Hippocampal formation (tissue), 2 donors: ENCODE measurements at regions not wholly inside any gene's neighbourhood (a gene's known extent, or its start where the extent isn't known, plus 50 kb on each side); places are given as distances from the start of the nearest gene placed in this dataset.
"Not testable (repeated sequence)": the region's sequence is repeated elsewhere in the genome, so short reads cannot be mapped to it uniquely, and the experiment has no call there.

Source experiments
- DNase-seq, 2 donors: peaks; one replicate each; lab custom pipeline; 2025; lab: John Stamatoyannopoulos, UW

DNA sequence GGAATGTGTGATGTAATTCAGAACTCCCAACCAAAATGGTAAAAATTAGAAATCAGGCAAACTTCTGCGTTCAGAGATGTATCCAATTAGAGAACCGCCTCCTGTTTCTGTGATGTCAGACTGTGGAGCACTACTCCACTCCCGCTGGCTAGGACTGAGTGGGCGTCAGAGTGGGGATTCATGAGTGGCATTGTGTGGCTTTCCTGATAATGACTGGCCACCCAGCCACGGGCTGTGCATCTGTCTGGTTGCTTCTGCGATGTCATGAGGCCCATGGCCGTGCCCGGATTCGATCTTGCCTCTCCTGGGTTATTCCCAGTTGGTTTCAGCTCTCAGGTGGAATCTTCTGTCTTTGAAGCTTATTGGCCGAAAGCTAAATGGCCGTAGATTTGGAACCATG, 87.1 kb upstream of the KCNA1 start:
- no peak for DNase-seq

DNA sequence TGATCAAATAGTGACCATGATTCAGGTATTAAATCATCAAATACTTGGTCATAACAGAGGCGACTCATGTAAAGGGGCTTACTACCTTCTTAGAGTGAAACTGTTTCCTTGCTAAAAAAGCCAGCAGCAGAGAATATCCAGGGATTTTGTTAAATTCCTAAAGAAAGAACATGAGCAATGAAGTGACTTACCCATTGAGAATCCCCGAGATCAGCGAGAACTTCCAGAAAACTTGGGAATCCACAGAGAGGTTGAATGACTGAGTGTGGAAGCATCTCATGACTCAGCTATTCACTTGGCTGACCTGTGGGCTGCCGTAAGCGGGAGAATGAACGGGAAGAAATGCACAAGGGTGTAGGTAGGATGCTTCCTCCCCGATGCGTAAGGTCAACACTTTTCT, 85.3 kb upstream of the KCNA1 start:
- DNase-seq: no peak

DNA sequence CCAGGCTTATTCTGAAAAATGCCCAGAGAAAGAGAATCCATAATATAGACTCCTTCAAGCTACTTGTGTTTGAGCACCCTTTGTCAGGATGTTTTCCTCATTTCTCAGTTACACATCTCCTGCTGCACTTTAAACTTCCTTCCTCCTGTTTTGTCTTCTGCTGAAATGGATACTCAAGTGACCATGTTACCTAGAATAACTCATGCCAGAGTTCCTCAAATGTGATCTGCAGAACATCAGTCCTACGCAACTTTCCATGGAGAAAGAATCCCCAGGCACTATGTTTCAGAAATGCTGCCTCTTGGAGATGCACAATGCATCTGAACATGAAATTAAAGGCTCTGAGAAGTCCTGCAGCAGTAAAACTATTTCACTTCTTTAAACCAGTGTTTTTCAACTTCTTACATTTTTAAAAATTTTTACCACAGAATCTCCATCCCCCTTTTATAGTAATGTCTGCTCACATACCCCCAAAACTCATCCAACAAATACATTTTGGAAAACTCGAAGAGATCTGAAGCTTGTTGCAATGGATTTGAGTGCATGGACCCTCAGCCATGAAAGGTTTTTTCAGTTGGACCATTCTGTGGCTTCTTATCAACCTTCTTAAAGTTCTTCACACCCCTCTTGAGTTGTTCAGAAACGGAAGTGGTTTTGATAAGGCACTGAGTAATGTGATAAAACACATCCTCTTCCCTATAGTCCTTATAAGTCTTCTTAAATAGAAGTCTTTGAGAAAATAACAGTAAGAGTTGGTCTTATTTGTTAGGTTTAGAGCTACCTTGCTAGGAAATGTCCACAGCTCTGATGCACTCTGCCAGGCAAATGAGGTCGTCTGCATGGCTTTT, 84.5 kb upstream of the KCNA1 start:
- DNase-seq: no peak

DNA sequence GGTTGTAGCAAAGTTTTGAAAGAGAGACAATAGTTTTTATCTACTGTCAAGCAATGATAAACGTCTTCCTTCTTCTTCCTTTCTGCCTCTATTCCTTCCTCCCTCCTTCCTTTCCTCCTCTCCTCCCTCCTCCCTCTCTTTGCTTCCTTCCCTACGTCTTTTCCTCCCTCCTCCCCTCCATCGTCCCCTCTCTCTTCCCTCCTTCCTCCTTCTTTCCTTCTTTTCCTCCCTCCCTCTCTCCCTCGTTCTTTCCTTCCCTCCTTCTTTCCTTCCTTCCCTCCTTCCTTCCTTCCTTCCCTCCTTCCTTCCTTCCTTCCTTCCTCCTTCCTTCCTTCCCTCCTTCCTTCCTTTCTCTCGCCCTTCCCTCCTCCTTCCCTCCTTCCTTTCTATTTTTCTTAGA, 82.8 kb upstream of the KCNA1 start:
- DNase-seq: no peak

DNA sequence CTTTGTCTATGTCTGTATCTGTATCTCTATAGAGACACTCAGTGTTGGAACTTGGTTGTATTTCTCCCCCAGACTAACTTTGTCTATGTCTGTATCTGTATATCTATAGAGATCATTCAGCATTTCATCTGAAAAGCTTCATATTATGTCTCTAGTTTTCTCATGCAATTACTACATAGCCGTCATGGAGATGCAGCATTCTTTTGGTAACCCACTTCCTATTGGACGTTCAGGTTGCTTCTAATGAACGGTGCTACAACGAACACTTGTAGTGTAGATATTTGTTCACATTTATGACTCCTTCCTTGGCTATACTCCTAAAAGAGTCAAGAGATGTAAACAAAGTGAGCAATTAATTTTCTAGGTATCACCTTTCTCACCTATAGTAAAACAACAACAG, 81.5 kb upstream of the KCNA1 start:
- no peak for DNase-seq

DNA sequence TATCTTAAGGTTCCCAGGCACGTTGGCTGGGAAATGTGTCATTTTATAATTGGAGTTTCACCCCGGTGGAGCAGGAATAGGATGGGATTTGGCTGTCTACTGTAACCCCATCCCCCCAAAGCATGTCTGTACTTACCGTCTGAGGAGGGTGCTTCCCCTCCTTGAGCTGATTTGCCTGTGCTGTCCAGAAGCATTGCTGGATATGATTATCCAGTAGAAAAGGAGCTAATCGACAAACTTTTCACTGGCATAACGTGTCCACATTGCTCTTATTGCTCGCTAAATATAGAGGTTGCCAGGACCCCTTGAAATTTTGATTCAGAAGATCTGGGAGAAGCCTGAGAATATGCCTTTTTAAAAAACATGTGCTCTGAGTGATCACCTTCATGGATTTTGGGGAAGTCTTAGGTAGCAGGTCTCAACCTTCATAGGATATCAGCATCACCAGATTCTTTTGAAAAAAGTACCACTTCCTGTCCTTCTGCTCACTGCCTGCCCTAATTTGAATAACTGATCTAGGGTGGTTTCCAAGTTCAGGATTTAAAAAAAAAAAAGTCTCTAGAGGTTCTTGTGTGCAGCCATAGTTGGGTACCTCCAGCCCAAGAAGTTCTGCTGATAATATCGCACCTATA, 80.4 kb upstream of the KCNA1 start:
- no peak for DNase-seq

DNA sequence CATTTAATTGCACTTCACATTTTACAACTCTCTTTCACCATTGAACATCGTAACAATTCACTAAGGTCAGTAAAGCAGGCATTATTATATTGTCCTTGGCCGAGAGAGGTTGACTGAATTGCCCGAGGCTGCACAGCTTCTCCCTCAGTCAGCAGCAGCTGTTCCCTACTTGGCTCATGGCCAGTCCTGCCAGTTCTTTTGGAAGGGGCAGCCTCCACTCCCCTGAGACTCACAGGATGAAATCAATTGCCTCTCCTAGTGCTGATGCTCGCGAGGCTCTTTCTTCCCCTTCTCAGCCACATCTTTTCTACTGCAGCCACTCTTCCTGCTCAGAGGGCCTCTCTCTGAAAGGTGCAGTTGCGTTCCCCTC, 79.9 kb upstream of the KCNA1 start:
- DNase-seq: no peak

DNA sequence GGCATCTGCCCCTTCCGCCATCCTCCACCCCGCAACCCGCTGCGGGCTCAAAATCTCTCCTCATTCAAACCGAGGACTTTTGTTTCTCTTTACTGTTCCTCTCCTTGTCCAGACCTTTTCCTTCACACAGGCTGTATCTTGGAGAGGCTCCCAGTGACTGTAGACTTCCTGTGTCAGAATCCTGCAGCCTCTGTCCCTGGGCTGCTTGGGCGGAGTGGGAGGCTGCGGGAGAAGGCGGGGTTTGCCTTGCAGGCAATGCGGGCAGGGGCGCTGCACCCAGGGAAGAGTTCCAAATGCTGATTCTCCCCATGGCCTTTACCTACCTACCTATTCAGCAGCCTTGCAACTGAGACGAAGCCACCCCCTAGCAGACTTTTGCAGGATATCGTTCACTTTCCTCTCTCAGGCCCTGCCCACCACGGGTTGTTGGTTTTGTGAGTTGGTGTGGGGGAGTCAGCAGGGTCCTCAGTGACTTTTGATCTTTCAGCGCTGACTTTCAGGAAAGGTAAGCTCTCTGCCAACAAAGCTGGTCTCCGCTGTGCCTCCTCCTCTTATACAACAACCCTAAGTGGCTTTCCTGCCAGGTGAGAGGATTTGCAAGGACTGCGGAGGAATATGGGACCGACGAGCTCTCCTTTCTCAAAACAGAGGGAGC, 79.0 kb upstream of the KCNA1 start:
- DNase-seq: no peak

DNA sequence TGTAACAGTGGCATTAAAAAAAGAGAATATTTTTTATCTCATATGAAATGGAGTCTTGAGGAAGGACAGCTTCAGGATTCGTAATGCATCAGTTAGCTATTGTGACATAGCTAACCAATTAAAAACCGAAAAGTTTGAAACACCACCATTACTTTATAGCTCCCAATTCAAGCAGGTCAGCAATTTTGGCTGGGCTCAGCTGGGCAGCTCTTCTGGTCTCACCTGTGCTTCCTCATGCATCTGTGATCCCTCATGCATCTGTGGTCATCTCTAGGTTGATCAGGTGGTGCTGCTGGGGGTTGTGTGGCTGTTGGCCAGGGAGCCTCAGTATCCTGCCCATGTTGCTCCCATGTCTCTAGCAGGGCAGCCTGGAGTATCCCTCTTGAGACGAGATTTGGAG, 76.7 kb upstream of the KCNA1 start:
- DNase-seq: no peak

DNA sequence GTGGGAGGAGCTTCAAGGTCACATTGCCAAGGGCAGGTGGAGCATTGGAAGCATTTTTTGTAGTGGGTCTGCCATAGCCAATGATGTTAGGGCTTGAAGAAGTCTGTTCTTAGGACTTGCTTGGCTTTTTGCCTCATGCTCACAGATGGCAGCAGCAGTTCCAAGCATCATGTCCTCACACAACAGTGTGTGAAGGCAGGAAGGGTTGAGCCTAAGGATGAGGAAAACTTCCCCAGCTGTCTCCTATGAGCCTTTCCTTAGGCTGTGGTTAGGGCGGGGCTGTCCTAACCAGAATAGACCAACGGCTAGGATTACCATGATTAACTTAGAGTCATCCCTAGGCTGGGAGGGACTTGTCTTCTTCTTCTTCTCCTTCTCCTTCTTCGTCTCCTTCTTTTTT, 76.2 kb upstream of the KCNA1 start:
- DNase-seq: no peak

DNA sequence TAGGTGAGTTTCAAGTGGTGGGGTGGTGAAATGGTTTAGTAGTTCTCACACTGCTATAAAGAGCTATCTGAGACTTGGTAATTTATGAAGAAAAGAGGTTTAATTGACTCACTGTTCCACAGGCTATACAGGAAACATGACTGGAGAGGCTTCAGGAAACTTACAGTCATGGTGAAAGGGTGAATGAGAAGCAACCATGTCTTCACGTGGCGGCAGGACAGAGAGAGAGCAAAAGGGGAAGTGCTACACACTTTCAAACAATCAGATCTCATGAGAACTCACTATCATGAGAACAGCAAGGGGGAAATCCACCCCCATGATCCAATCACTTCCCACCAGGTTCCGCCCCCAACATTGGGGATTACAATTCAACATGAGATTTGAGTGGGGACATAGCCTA, 67.3 kb upstream of the KCNA1 start:
- not testable (repeated sequence) for DNase-seq

DNA sequence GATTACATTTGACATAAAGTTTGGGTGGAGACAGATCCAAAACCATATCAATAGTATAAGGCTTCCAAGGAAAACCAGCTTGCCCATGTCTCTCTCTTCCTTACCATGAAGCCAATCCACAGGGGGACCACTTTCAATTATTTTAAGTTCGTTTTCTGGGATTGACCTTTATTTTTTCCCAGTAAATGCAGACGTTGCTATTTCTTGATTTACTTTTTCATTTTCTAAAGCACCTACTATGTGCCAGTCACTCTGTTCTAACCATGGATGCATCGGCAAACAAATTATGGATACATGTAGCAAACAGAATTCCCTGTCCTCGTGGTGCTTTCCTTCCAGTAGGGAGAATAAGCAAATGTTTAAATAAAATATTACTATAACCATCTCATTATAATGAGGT, 65.8 kb upstream of the KCNA1 start:
- no peak for DNase-seq

DNA sequence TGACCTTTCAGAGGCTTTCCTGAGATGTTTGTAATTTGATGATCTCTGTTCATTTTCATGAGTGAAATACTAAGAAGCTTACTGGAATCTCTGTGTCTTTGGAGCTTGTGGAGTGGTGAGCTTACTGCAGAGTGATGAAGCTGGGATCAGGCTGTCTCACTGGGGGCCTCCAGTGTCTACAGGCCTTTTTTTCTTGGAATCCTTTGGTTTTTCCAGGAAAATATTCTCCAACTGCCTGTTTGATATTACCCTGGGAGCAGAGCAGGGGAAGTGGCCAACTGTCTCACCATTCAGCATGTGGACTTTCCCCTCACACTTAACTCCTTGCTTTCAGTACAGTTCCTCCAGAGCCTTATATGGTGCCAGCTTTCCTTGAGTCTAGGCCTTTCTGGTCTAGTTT, 62.0 kb upstream of the KCNA1 start:
- no peak for DNase-seq

DNA sequence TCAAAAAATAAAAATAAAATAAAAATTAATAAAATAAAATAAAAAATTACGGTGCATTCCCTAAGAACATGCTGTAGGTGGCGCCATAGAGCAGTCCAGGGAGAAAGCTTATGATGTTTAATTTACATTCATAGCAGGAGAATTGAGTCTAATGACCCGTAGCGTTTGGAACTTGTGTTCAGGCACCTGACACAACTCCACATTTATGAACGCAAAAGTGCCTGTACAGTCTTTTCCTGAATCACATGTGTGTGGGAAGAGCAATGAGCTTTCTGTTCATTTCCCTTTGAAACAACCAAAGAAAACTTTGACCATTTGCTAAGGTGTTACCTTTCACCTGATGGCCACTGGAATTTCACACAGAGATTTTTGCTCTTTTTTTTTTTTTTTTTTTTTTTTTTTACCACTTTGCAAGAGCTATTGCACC, 60.6 kb upstream of the KCNA1 start:
- peak in 1 of 2 donors; percentile 34 for DNase-seq

DNA sequence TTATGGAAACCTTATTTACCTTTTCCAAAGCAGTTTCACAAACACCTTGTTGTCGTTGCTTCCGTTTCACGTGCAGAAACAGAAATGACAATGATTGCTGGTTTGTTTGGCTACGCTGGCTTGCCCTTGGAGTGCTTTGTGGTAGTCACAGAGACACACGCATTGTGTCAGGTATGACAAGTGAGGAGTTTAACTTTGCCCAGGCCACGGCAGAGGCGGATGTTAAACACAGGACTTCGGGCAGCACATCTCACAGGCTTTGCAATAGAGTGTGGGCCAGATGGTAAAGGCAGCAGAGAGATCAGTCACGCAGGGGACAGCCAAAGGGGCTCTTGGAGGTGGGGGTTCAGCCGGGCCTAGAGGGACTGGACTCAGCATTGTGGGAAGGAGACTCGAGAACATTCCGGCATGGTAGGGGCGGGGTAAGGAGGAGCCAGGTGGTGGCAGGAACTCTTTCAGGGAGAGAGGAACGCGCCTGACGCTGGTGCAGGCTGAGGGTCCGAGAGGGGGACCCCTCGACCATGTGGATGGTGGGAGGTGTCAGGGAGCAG, 59.8 kb upstream of the KCNA1 start:
- no peak for DNase-seq

DNA sequence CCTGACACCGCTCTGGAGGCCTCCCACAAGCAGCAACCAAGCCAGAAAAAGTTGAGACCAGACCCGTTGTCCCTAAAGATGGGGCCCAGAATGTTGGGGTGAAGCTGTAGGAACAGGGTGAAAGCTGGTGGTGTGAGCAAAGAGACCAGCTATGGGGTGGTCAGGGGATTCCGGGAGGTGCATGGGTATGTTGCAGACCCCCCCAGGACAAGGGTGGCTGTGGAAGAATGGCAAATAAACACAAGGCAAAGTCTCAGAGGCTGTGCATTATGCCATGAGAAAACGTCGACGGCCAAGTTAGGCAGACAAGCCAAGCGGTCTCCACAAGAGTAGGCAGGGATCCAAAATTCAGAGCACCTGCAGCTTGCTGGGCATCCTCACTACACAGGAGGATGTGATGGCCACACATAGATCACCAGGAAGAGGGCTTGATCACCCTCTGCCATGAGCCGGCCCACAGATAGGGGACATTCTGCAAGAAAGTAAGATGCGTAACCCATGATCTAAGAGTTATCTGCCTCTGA, 58.8 kb upstream of the KCNA1 start:
- no peak for DNase-seq

DNA sequence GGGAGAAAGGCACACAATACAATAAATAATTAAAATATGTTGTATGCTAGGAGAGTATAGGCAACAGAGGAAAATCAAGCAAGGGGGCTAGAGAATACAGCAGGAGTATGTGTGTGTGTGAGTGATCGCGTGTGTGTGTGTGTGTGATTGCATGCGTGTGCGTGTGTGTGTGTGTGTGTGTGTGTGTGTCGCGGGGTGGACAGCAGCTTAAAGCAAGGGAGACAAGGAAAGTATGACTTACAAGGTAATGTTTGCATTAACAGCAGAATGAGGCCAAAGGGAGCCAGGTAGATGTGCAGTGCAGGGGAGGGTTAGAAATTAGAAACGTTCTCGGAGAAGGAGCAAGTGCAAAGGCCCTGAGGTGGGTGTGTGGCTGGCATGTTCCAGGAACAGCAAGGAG, 57.4 kb upstream of the KCNA1 start:
- no peak for DNase-seq

DNA sequence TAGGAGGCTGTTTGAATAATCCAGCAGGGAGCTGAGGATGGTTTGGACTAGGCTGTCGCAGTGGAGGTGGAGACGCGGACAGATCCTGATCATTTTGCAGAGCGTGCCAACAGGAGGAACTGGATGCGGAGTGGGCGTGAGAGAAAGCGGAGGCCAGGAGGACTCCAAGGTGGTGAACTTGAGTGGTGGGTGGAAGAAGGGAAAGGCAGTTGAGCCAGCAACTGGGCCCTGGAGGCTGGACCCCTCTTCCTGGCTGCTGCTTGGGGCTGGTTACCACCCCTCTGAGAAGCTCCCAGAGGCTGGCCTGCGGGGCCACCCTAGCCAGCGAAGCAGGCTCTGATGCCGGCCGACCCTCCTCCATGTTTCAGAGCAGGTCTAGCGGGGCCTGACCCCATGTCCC, 56.8 kb upstream of the KCNA1 start:
- DNase-seq: no peak

DNA sequence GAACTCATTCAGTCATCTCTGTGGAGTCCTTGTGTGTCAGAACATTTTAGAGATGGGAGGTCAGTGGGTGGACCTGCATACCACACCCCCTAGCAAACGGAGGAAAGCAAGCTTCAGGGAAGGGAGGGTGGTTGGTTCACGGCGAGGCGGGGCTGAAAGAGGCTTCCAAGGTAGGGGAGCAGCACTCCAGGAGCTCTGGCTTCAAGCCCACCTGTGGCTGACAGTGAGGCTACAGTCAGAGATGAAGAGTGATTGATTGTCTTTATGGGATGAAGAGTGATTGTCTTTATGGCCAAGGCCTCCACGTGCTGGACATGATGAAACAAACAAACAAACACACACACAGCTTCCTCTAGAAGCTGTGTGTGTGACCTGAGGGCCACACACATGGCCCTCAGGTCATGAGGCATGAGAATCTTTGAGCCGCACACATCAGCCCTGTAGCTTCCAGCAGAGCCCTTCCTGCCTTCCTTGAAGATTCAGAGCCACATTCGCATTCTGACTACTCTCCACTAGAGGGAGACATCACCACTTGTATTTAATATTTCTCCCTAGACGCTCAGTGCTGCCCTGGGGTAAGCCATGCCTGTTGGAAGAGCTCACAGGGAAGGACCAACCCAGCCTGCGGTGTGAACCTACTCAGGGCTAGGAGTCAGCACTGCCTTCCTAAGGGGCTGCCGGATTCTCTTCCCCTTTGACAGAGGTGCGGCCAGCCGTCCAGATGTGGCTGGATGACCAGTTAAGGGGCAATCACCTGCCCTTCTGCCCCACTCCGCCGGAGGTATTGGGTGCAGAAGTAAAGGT, 54.4 kb upstream of the KCNA1 start:
- DNase-seq: peak; percentile 34 to 78

DNA sequence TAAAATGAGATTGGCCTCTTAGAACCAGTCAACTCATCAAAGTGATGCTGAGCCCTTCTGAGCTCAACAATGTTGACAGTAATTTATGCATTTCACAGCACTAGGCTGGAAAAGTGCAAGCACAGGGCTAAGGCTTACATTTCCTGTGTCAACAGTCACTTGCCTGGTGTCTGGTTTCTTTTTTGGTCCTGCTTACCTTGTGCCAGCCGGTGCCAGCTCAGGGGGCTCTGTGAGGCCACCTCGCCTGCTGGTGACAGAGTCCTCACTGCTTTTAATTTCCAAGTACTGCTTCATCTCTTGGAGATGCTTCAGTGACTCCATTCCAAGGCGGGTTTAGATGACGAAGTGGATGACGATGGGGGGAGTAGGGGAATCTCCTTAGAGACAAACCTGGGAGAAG, 53.1 kb upstream of the KCNA1 start:
- DNase-seq: no peak

DNA sequence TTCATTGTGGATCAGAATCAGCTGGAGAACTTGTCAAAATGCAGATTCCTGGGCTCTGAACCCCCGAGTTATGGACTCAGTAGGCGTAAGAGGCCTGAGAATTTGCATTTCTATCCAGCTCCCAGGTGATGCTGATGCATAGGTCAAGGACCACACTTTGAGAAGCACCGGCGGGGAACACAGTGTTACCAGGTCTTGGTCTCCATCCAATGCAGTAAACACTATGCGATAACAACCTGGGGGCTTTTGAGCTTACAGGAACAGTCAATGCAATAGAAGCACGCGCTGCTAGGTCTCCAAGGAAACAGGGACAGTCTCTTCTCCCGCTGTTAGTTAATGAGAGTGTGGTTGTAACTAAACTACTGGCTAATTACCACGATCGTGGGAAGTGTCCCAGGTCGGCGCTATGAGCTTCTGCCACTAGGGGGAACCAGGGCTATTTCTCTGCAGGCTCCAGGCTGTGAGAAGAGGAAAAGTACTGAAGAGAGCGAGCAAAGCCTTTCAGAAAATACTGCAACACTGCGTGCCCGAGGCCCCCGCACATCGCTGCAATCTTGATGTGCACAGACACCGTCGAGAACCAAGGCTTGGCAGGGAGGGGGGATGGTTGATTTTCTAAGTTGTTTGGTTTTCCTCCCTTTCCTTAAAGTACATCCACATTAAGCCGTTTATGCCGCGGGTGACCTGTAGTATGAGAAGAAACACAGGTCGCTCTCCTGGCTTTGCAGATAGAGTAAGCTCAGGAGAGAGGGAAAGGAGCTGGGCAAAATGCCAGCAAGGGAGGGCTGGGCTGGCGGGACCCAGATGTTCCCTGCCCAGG, 52.0 kb upstream of the KCNA1 start:
- peak; percentile 73 to 83 for DNase-seq
